ENCODE measurements at regions not wholly inside any gene's neighbourhood (a gene's known extent, or its start where the extent isn't known, plus 50 kb on each side); places are given as distances from the start of the nearest gene placed in this dataset.

DNA sequence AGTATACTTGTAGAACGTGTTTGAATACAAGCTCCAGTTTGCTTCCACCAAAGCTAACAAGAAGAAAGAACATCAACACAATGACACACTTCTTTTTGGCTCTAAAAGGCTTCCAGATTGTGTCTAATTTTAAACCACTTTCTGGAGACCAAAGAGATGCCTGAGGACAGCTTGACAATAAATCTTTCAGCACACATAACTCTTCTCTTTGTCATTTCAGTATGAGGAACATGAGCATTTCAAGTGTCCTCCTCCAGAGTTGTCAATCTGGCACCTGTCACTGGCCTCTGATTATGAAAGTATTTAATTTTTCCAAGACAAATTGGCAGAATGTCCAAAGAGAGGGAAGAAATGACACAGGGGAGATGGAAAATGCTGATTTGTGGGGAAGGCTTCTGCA, 79.0 kb upstream of the TLR4 start:
- TF ChIP-seq CTCF (IDR thresholded peaks at IDR 0.05) (no peak), POLR2A (IDR thresholded peaks at IDR 0.05) (no peak)
- no peak for DNase-seq (ENCODE audit: low spot score in 2 of 2)
- intact Hi-C loops (cut with DNase I; ENCODE audit: low total_unique reads) = no loop called here

DNA sequence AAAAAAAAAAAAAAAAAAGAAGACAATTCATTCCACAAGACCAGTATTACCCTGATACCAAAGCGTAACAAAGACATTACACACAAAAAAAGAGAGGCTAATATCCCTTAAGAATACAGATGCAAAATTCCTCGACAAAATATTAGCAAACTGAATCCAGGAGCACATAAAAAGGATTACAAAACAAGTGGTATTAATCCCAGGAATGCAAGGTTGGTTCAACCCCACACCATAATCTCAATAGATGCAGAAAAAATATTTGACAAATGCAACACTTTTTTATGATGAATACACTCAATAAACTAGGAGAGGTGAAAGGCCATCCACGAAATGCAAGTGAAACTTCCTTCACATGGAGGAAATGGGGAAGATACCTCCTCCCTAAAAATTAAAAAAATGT, 80.1 kb upstream of the TLR4 start:
- WGBS, 2 donors = 62 to 66% methylated on average over 3 of the region's 3 CpGs
- TF ChIP-seq POLR2A (IDR thresholded peaks at IDR 0.05) (no peak), CTCF (IDR thresholded peaks at IDR 0.05) (no peak)
- no peak overlapping the region for H3K4me3 ChIP-seq (ENCODE audit: low read depth, poor library complexity, severe bottlenecking)
- no peak for DNase-seq (ENCODE audit: low spot score in 2 of 2)
- intact Hi-C loops (cut with DNase I; ENCODE audit: low total_unique reads) = no loop called here

More for the DNA sequence above, 79.0 kb upstream of the TLR4 start:
- WGBS, 2 donors = 65 to 72% methylated on average over 1 of the region's 1 CpG
- no peak overlapping the region for H3K4me3 ChIP-seq (ENCODE audit: low read depth, poor library complexity, severe bottlenecking)

- no peak overlapping the region for H3K4me3 ChIP-seq (ENCODE audit: low read depth, poor library complexity, severe bottlenecking)
- 85 to 92% methylated on average over 3 of the region's 3 CpGs for WGBS, 2 donors
- intact Hi-C loops (cut with DNase I; ENCODE audit: low total_unique reads) = no loop called here
- no peak for TF ChIP-seq POLR2A (IDR thresholded peaks at IDR 0.05)
- no peak for TF ChIP-seq CTCF (IDR thresholded peaks at IDR 0.05)
- DNase-seq (ENCODE audit: low spot score in 2 of 2) = no peak
Observed at GRCh38 chr9:117622347-117622746, 81.9 kb upstream of the TLR4 start.

DNA sequence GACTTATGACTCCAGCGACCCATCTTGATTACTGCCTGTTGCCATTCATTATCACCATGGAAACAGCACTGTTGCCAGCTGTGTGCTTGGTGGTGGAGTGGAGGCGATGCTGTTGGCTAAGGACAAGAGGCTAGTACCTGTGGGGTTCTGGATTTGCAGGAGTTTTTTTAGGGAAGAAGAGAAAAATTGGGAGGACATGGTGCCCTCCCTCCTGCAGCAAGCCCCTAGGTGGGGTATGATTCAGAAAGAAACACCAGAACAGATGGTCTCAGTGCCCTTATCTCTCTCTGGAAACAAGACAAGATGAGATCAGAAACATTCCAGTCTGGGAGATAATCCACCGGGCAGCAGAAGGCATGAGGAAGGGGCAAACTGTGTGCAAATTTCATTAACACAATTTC, 87.8 kb upstream of the TLR4 start:
- no peak for TF ChIP-seq POLR2A (IDR thresholded peaks at IDR 0.05)
- no peak for TF ChIP-seq CTCF (IDR thresholded peaks at IDR 0.05)
- no peak for DNase-seq (ENCODE audit: low spot score in 2 of 2)
- WGBS, 2 donors = 26 to 33% methylated on average over 3 of the region's 3 CpGs
- H3K4me3 ChIP-seq (ENCODE audit: low read depth, poor library complexity, severe bottlenecking) = no peak overlapping the region
- intact Hi-C loops (cut with DNase I; ENCODE audit: low total_unique reads) = no loop called here

DNA sequence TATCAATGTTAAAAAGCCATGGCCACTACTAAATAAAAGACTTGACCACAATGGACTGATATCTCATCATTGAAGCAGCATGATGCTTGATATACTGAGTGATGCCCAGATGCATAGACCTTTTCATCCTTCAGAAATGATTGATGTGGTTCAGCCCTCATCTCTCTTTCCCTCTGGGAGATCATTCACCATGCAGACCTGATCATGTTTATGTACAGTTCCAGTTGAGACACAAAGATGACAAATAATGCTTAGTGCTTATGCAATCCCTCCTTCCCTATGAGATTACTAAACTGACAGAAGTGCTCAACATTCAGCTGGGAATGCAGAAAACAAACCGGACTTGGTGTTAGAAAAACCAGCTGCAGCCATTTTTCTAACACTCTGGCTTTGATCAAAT, 91.9 kb upstream of the TLR4 start:
- intact Hi-C loops (cut with DNase I; ENCODE audit: low total_unique reads) = no loop called here
- WGBS, 2 donors = 14 to 26% methylated on average over 1 of the region's 1 CpG
- TF ChIP-seq POLR2A (IDR thresholded peaks at IDR 0.05) = no peak
- TF ChIP-seq CTCF (IDR thresholded peaks at IDR 0.05) = no peak
- no peak for DNase-seq (ENCODE audit: low spot score in 2 of 2)
- no peak overlapping the region for H3K4me3 ChIP-seq (ENCODE audit: low read depth, poor library complexity, severe bottlenecking)

DNA sequence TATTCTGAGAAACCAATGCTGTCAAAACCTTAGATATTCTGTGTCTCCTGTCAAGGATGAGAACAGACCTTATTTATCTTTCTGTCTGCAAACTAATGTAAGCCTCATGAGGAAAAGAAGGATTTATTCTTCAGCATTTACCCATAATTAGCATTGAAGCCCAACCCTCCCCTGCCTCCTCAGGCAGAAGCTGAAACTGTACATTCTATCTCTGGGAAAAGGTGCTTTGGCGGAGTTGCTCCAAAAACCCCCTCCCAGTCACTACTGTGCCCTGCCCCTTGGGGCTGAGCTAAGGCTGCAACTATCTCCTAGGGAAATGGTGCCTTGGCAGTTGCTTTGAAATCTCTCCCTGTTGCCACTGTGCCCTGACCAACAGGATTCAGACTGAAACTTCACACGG, 106.2 kb upstream of the TLR4 start:
- intact Hi-C loops (cut with DNase I; ENCODE audit: low total_unique reads) = no loop called here
- DNase-seq (ENCODE audit: low spot score in 2 of 2) = no peak
- TF ChIP-seq POLR2A (IDR thresholded peaks at IDR 0.05) = no peak
- TF ChIP-seq CTCF (IDR thresholded peaks at IDR 0.05) = no peak
- 75 to 76% methylated on average over 2 of the region's 2 CpGs for WGBS, 2 donors
- no peak overlapping the region for H3K4me3 ChIP-seq (ENCODE audit: low read depth, poor library complexity, severe bottlenecking)

All from lower leg skin (tissue), 4 donors.